GM13976 (cell line): ENCODE measurements at regions not wholly inside any gene's neighbourhood (a gene's known extent, or its start where the extent isn't known, plus 50 kb on each side); places are given as distances from the start of the nearest gene placed in this dataset.

ENCODE experiments used
- DNase-seq: peaks from one replicate; pipeline ENCODE4 v3.0.0; 2012; ENCODE audit warnings: low spot score
- in situ Hi-C: fragments of 300-500 bp; cut with MboI; formaldehyde crosslinking; loops from one replicate; pipeline ENCODE4 v1.12.0; 2022; ENCODE audit warnings: low sequenced_read_pairs, mixed read lengths, inconsistent platforms; ENCODE audit not compliant: unreplicated experiment
- TF ChIP-seq, protein P1 (sequence below): IDR thresholded peaks from 2 replicates; pipeline ENCODE4 v1.5.1; 2012; ENCODE audit warnings: borderline replicate concordance, mild to moderate bottlenecking; ENCODE audit not compliant: insufficient read depth; ENCODE audit errors: extremely low read depth, missing control alignments, control extremely low read depth

DNA sequence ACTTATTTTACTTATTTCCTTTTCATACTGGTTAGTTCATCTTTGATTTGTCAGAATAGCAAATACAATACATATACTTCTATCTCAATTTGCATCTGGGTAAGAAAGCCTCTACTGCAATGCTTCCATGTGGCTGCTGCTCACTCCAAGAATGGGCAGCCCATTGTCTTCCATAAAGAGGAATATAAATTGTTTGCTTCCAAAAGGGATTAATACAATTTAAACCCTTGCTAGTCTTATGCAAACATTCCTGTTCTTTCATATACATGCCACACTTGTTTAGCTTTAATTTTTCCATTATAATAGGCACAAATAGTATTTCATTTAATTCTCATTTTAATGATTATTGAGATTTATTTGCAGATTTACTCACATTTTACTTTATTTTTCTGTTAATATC, 555.4 kb upstream of the POM121L12 start:
- TF ChIP-seq, protein P1, sequence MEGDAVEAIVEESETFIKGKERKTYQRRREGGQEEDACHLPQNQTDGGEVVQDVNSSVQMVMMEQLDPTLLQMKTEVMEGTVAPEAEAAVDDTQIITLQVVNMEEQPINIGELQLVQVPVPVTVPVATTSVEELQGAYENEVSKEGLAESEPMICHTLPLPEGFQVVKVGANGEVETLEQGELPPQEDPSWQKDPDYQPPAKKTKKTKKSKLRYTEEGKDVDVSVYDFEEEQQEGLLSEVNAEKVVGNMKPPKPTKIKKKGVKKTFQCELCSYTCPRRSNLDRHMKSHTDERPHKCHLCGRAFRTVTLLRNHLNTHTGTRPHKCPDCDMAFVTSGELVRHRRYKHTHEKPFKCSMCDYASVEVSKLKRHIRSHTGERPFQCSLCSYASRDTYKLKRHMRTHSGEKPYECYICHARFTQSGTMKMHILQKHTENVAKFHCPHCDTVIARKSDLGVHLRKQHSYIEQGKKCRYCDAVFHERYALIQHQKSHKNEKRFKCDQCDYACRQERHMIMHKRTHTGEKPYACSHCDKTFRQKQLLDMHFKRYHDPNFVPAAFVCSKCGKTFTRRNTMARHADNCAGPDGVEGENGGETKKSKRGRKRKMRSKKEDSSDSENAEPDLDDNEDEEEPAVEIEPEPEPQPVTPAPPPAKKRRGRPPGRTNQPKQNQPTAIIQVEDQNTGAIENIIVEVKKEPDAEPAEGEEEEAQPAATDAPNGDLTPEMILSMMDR, result no peak
- DNase-seq, result no peak
- in situ Hi-C loops, result no loop called here

- no peak for DNase-seq
- TF ChIP-seq, protein P1, result no peak
- in situ Hi-C loops, result no loop called here
Measured at GRCh38 chr7:52475001-52475582, 560.3 kb upstream of the POM121L12 start.

DNA sequence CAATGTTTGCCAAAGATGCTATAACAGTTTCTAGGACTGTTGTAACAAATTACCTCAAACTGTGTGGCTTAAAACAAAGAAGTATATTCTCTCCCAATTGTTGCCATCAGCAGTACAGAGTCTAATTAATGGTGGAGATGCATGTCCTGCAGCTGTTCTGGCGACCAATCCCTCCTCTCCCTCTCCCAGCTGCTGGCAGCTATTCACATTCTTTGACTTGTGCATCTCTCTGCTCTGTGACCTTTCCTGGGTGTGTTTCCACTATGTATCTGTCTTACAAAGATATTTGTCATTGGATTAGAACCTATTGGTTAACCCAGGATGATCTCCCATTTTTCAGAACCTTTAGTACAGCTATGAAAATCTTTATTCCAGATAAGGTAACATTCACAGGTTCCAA, 561.7 kb upstream of the POM121L12 start:
- in situ Hi-C loops, result no loop called here
- TF ChIP-seq, protein P1, result no peak
- DNase-seq, result no peak

DNA sequence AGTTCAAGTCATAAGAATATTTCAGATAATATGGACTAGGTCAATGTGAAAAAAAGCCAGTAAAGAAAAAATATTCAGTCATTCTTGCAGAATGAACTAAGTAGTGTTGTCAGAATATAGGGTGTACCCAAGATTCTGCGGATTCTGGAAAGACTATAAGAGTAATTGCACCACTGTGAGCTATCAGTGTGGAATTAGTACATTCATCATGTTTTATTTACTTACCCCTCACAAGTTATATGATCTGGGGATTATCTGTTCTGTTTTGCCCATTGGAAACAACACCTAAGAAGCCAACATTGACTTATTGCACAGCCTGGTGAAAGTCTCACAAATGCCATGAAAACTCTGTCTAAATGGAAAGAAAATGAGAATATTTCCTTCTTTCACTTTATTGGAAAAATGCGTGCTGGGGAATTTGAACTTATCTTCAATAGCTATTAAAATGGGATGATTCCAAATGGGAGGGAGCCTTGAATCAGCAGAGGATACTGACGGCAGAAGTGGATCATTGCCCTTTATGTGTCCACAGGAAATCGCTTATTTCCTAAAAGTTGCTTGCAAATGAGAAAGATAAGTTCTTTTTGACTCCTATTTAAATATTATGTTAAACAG, 563.3 kb upstream of the POM121L12 start:
- TF ChIP-seq, protein P1, result no peak
- DNase-seq, result no peak
- in situ Hi-C loops, result no loop called here

GRCh38 chr7:52465216-52465615, 570.2 kb upstream of the POM121L12 start:
- in situ Hi-C loops, result no loop called here
- TF ChIP-seq, protein P1, result no peak
- no peak for DNase-seq

- TF ChIP-seq, protein P1, result no peak
- no peak for DNase-seq
- in situ Hi-C loops, result no loop called here
Measured at GRCh38 chr7:52463341-52463740, 572.1 kb upstream of the POM121L12 start.
